HPDE6-E6E7 (cell line): ENCODE measurements at regions not wholly inside any gene's neighbourhood (a gene's known extent, or its start where the extent isn't known, plus 50 kb on each side); places are given as distances from the start of the nearest gene placed in this dataset.

Source experiments
- DNase-seq: peaks from one replicate; pipeline ENCODE4 v3.0.0; 2011; ENCODE audit warnings: missing footprints; ENCODE audit errors: extremely low spot score

- DNase-seq: no peak
Measured at GRCh38 chr15:37870711-37871110, 63.7 kb upstream of the TMCO5A start.

GRCh38 chr15:37872661-37873060 is 61.8 kb upstream of the TMCO5A start:
- no peak for DNase-seq

- DNase-seq: no peak
Measured at GRCh38 chr15:37873336-37873735, 61.1 kb upstream of the TMCO5A start.

GRCh38 chr15:37876900-37877299 is 57.5 kb upstream of the TMCO5A start:
- DNase-seq: no peak

GRCh38 chr15:37877851-37878741 is 56.3 kb upstream of the TMCO5A start:
- DNase-seq: peak; percentile 20

- peak; percentile 19 for DNase-seq
Measured at GRCh38 chr15:37880009-37880834, 54.2 kb upstream of the TMCO5A start.

GRCh38 chr15:37880835-37881153 is 53.6 kb upstream of the TMCO5A start:
- no peak for DNase-seq

- DNase-seq: no peak
Measured at GRCh38 chr15:37881237-37882013, 53.0 kb upstream of the TMCO5A start.

GRCh38 chr15:37882640-37883039 is 51.8 kb upstream of the TMCO5A start:
- DNase-seq: no peak
